ENCODE measurements at regions not wholly inside any gene's neighbourhood (a gene's known extent, or its start where the extent isn't known, plus 50 kb on each side); places are given as distances from the start of the nearest gene placed in this dataset.
"Not testable (repeated sequence)": the region's sequence is repeated elsewhere in the genome, so short reads cannot be mapped to it uniquely, and the experiment has no call there.

DNA sequence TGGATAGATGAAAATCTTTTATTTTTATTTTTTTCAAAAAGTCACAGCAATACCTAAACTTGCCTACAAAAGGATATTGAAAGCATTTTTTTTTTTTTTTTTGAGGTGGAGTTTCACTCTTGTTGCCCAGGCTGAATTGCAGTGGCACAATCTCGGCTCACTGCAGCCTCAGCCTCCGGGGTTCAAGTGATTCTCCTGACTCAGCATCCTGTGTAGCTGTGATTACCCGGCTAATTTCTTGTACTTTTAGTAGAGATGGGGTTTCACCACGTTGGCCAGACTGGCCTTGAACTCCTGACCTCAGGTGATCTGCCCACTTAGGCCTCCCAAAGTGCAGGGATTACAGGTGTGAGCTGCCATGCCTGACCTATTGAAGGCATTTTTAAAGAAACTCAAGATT, 69.1 kb upstream of the DGKB start:
- not testable (repeated sequence) for DNase-seq (ENCODE audit: low spot score)

DNA sequence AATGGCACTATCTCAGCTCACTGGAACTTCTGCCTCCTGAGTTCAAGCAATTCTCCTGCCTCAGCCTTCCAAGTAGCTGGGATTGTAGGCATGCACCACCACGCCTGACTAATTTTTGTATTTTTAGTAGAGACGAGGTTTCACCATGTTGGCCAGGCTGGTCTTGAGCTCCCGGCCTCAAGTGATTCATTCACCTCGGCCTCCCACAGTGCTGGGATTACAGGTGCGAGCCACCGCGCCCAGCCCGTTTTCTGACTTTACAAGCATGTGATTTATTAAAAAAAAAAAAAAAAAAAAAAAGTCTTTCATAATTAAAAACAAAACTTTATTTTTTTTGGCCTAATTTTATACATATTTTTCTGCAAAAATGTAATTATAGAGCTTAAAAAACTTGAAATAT, 64.8 kb upstream of the DGKB start:
- not testable (repeated sequence) for DNase-seq (ENCODE audit: low spot score)

GRCh38 chr7:14962778-14963177, 60.2 kb upstream of the DGKB start:
- no peak for DNase-seq (ENCODE audit: low spot score)

- no peak for DNase-seq (ENCODE audit: low spot score)
Measured at GRCh38 chr7:14960721-14961120, 58.2 kb upstream of the DGKB start.

DNA sequence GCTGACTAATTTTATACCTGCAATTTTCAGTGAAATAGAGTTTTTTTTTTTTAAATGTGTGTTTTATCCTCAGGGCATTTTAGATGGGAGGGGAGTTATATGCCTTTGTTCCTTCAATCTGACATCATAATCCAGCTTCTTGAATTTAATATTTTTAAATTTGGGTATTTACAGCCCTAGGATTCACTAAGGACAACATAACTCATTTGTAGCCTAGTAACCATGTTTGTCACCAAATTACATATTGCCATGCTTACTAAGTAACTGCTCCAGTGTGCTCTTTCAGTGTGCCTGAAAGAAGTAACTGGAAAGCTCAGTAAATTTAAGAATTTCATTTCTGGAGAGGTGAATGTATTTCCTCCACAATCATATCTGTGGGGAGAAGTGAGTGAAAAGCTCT, 56.8 kb upstream of the DGKB start:
- no peak for DNase-seq (ENCODE audit: low spot score)

- no peak for DNase-seq (ENCODE audit: low spot score)
Measured at GRCh38 chr7:14954035-14954434, 51.5 kb upstream of the DGKB start.
